ENCODE measurements at regions not wholly inside any gene's neighbourhood (a gene's known extent, or its start where the extent isn't known, plus 50 kb on each side); places are given as distances from the start of the nearest gene placed in this dataset.

DNA sequence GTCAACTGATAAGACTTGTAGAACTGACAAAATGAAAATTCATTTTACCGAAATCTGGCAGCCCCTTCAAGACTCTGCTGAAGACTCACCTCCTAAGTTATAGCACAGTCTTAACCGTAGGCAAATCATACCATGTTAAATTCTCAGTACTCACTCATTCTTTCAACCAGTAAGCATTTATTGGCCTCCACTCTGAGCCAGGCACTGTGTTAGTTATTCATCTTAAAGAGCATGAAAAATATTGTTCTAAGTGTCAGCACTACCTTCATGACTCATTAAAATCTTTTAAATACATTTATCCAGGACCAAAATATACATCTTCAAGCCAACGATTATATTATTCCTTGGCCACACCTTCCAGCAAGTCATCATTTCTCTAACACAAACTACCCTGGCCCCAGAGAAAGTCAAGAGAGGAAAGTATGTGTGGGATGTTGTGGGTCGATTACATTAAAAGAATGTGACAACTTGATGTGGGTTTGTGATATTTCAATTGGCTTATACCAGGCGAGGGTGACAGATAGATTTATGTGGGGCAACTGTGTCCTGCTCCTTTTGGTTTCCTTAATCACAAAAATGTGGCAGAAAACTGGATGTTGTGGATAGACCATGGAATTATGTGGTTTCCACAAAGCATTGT, 55.0 kb downstream of the TMEM30B start:
- peaks cover 8% of the 10 kb centered on the region; the same call in 1 of the 2 replicates for H3K4me1 ChIP-seq (ENCODE audit: insufficient read depth, low read length)

DNA sequence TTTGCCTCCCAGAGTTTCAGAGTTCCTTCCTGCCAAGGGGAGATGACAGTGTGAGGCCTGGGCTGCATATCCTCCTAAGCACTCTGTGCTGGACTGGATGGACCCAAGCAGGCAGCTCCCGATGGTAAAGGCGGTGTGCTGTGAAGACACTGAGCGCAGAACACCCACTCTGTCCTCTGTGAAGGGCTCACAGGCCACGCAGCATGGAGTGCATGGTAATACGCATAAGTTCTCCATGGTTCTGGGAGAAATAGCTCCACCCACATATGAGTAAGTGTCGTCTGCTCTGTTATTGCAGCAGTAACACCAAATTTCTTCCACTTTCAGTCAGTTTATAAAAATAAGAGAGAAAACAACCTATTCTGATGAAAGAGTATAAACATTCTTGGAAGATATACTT, 55.8 kb downstream of the TMEM30B start:
- Histone ChIP-seq H3K9ac (ENCODE audit: low read depth, low read length) (no peak overlapping the region), H3K4me1 (ENCODE audit: insufficient read depth, low read length) (peaks cover 8% of the 10 kb centered on the region; the same call in 1 of the 2 replicates), H3K9me3 (ENCODE audit: control insufficient read depth, insufficient read depth, low read length) (no peaks in the 10 kb centered on the region), H3K36me3 (ENCODE audit: insufficient read depth, low read length) (no peaks in the 10 kb centered on the region)

More for the DNA sequence above, 55.0 kb downstream of the TMEM30B start:
- H3K9me3 ChIP-seq (ENCODE audit: control insufficient read depth, insufficient read depth, low read length) = no peaks in the 10 kb centered on the region
- no peak overlapping the region for H3K9ac ChIP-seq (ENCODE audit: low read depth, low read length)
- H3K36me3 ChIP-seq (ENCODE audit: insufficient read depth, low read length) = no peaks in the 10 kb centered on the region

DNA sequence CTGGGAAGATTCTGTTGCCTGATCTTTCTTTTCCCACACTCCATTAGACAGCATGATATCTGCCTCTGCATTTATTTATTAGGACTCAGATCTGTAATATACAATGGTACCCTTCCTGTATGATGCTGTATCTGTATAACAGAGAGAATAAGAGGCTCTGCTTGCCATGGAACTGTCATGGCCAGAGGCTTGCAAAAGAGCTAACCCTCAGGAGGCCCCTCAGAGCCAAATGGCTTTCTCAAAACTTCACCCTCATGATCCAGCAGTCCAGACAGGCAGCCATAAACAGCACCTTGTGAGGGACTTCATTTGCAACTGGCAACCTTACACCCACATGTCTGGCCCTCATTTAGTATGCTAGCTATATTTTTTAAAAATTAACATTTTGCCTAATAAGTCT, 57.6 kb downstream of the TMEM30B start:
- Histone ChIP-seq H3K9ac (ENCODE audit: low read depth, low read length) (no peak overlapping the region), H3K36me3 (ENCODE audit: insufficient read depth, low read length) (no peaks in the 10 kb centered on the region), H3K9me3 (ENCODE audit: control insufficient read depth, insufficient read depth, low read length) (no peaks in the 10 kb centered on the region), H3K4me1 (ENCODE audit: insufficient read depth, low read length) (0 out of 2 replicates have a peak, but pooled peaks cover 4% of the 10 kb centered on the region)

DNA sequence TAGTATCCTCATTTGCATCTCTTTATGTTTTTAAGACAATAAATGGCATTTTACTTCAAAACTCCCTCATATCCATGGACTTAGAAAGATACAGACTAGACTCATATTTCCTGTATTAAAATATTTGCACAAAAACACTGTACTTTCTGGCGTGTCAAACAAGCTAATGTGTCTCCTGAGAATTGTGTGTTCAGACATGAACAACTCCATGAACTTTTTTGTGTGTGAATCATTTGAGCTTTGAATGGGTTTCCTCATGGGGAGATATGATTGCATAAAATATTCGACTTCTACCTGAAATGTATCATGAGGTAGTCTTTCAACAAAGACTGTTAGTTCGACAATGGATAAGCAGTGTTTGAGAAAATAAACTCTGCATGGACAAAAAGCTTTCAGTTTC, 58.8 kb downstream of the TMEM30B start:
- no peak overlapping the region for H3K9ac ChIP-seq (ENCODE audit: low read depth, low read length)
- 0 out of 2 replicates have a peak, but pooled peaks cover 4% of the 10 kb centered on the region for H3K4me1 ChIP-seq (ENCODE audit: insufficient read depth, low read length)
- H3K9me3 ChIP-seq (ENCODE audit: control insufficient read depth, insufficient read depth, low read length) = no peaks in the 10 kb centered on the region
- H3K36me3 ChIP-seq (ENCODE audit: insufficient read depth, low read length) = no peaks in the 10 kb centered on the region

DNA sequence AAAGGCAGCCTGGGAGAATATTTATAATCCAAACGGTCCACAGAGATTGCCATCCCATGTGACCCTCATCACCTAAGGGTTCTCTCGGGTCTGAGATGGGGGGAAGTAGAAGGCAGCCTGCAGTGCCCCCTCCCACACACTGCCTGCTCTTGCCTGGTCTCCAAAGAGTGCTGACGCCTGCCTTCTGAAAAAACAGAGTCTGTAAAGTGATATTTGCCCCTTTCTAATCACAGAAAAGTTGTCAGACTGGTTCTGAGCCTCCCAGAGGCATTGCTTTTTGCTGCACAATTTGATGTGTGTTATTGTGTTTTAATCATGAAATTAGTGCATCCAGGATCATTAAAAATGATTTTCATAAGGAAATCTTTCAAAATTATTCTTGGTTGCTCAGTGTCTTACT, 59.2 kb downstream of the TMEM30B start:
- Histone ChIP-seq H3K9ac (ENCODE audit: low read depth, low read length) (no peak overlapping the region), H3K9me3 (ENCODE audit: control insufficient read depth, insufficient read depth, low read length) (no peaks in the 10 kb centered on the region), H3K4me1 (ENCODE audit: insufficient read depth, low read length) (0 out of 2 replicates have a peak, but pooled peaks cover 4% of the 10 kb centered on the region), H3K36me3 (ENCODE audit: insufficient read depth, low read length) (no peaks in the 10 kb centered on the region)

DNA sequence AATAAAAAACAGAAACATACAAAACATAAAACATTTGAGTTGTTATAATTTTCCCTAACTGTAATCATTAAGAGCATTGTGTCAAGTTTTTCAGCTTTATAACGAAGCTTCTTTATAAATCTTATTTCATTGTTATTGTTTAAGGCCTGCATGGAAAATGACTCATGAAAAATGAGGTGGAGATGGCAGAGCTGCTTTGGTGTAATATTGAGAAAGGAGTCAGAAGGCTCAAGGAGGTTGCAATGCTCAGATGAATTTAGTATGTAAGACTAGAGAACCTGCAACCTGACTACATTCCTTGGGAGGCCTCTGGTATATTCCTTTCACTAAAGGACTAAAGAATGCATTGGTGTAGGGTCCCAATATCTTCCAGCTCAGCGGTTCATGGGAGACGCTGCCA, 61.5 kb downstream of the TMEM30B start:
- H3K4me1 ChIP-seq (ENCODE audit: insufficient read depth, low read length) = 0 out of 2 replicates have a peak, but pooled peaks cover 4% of the 10 kb centered on the region
- no peak overlapping the region for H3K9ac ChIP-seq (ENCODE audit: low read depth, low read length)
- no peaks in the 10 kb centered on the region for H3K36me3 ChIP-seq (ENCODE audit: insufficient read depth, low read length)
- no peaks in the 10 kb centered on the region for H3K9me3 ChIP-seq (ENCODE audit: control insufficient read depth, insufficient read depth, low read length)

DNA sequence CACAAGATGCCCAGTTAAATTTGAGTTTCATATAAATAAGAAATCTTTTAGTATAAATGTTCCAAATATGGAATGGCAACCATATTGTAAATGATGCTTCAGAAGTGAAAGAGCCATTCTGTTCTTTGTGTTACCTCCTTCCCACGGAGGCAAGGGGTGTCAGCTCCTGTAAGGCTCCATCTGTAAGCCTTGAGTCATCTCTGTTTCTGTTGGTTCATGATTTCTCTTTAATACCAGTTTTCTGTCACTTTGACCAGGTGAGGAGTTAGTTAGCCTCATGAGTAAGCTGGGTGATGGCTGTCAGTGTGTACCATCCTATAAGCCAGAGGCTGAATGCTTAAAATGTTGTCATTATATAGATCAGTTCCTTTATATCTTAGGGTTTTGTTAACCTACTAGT, 61.9 kb downstream of the TMEM30B start:
- H3K9me3 ChIP-seq (ENCODE audit: control insufficient read depth, insufficient read depth, low read length) = no peaks in the 10 kb centered on the region
- H3K36me3 ChIP-seq (ENCODE audit: insufficient read depth, low read length) = no peaks in the 10 kb centered on the region
- H3K9ac ChIP-seq (ENCODE audit: low read depth, low read length) = no peak overlapping the region
- 0 out of 2 replicates have a peak, but pooled peaks cover 4% of the 10 kb centered on the region for H3K4me1 ChIP-seq (ENCODE audit: insufficient read depth, low read length)

DNA sequence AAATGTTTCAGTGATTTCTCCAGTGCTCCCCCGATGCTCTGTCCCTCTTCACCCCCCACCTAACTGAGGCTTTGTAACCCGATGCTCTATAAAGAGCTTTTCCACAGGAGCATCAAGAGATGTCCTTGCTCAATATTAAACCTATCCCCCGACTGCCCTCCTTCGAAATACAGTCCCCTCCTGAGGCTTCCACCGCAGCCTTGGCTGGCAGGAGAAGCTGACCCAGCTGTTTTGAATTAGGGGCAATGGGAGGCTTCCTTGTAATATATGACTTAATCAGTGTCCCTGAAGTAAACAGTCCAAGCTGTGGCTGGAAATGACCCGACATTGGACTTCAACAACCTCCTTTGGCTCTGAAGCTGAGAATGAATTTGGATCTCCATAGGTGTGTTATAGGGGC, 62.4 kb downstream of the TMEM30B start:
- H3K9ac ChIP-seq (ENCODE audit: low read depth, low read length) = no peak overlapping the region
- no peaks in the 10 kb centered on the region for H3K36me3 ChIP-seq (ENCODE audit: insufficient read depth, low read length)
- no peaks in the 10 kb centered on the region for H3K9me3 ChIP-seq (ENCODE audit: control insufficient read depth, insufficient read depth, low read length)
- H3K4me1 ChIP-seq (ENCODE audit: insufficient read depth, low read length) = 0 out of 2 replicates have a peak, but pooled peaks cover 4% of the 10 kb centered on the region

DNA sequence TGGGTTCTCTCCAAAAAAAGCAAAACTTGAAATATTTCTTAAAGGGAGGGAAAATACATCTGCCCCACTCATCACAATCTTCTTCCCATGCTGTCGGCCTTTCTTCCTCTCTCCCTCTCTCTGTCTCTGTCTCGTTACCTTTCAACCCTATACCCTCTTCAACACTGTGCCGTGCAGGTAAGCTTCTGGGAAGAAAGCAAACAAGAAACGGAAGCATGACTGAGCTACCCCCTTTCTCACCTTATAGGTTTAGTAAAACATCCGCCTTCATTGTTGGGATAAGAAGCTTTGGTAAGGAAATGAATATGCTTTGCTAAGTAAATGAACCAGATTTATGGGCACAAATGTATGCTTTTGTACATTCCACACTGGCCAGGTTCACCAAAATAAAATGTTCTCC, 63.0 kb downstream of the TMEM30B start:
- H3K36me3 ChIP-seq (ENCODE audit: insufficient read depth, low read length) = no peaks in the 10 kb centered on the region
- no peaks in the 10 kb centered on the region for H3K9me3 ChIP-seq (ENCODE audit: control insufficient read depth, insufficient read depth, low read length)
- H3K9ac ChIP-seq (ENCODE audit: low read depth, low read length) = no peak overlapping the region
- H3K4me1 ChIP-seq (ENCODE audit: insufficient read depth, low read length) = peaks cover 4% of the 10 kb centered on the region; the same call in 1 of the 2 replicates

DNA sequence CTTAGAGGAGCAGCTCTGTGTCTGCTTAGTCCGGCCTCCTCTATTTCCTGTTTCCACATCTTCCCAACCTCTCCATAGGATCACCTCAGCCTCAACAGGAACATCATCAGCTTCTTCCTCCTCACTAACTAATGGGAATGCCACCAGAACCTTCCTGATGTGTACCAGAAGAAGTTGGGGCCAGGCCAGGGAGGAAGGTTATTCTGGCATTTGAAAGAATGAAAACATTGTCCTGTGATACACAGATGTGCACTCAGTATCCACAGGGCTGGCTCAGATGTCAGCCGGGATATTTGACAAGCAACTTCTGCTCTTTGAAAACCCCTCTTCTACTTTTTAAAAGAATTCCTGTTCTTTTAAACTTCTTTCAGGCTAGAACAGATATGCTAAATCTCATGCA, 63.6 kb downstream of the TMEM30B start:
- Histone ChIP-seq H3K9me3 (ENCODE audit: control insufficient read depth, insufficient read depth, low read length) (no peaks in the 10 kb centered on the region), H3K9ac (ENCODE audit: low read depth, low read length) (no peak overlapping the region), H3K4me1 (ENCODE audit: insufficient read depth, low read length) (peaks cover 4% of the 10 kb centered on the region; the same call in 1 of the 2 replicates), H3K36me3 (ENCODE audit: insufficient read depth, low read length) (no peaks in the 10 kb centered on the region)

DNA sequence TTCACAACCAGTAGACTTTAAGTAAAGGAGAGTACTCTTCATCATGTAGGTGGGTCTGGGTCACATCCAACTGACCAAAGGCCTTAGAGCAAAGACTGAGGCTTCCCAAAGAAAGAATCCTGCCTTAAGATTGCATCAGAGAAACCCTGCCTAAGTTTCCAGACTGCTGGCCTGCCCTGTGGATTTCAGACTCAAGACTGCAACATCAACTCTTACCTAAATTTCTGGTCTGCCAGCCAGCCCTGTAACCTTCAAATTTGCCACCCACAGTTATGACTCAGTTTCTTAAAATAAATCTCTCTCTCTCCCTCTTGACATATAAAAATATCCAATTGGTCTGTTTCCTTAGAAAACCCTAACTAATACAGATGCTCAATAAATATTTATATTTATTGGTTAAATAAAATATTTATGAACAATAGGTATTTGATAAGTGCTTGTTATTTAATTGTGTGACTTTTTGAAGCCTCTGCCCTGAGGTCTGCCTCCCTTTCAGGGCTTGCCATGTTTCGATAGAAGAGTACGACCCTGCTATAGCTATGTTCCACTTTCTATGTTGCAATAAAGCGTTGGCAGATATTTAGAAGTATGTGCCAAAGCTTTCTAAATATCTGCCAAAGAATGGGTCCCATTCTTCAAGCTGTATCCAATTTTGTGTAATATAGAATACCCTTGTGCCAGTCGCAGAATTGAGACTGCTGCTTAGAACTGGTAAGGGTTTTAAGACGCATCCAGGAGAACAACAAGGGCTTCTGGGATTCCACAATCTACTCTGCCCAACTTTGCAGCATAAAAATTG, 65.7 kb downstream of the TMEM30B start:
- Histone ChIP-seq H3K9me3 (ENCODE audit: control insufficient read depth, insufficient read depth, low read length) (no peaks in the 10 kb centered on the region), H3K36me3 (ENCODE audit: insufficient read depth, low read length) (no peaks in the 10 kb centered on the region), H3K4me1 (ENCODE audit: insufficient read depth, low read length) (peaks cover 4% of the 10 kb centered on the region; the same call in 1 of the 2 replicates), H3K9ac (ENCODE audit: low read depth, low read length) (no peak overlapping the region)

DNA sequence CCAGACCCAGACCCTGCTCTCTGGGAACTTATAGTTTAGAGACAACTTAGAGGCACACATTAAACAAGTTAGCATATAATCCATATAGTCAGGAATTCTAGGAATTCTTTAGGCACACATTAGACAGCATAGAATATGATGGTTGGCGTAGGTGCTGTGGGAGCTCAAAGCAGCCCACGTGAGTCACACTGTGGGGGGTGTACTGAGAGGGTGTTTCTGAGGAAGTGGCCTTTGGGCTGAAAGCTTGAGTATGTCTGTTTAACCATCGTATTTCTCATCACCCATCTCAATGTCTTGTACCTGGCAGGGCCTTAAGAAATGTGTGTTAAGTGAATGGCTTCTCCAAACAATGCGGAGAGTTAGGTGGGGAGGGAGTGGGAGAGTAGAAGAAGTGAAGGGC, 67.2 kb downstream of the TMEM30B start:
- Histone ChIP-seq H3K36me3 (ENCODE audit: insufficient read depth, low read length) (no peaks in the 10 kb centered on the region), H3K9ac (ENCODE audit: low read depth, low read length) (no peak overlapping the region), H3K4me1 (ENCODE audit: insufficient read depth, low read length) (peaks cover 3% of the 10 kb centered on the region; the same call in 1 of the 2 replicates), H3K9me3 (ENCODE audit: control insufficient read depth, insufficient read depth, low read length) (no peaks in the 10 kb centered on the region)

DNA sequence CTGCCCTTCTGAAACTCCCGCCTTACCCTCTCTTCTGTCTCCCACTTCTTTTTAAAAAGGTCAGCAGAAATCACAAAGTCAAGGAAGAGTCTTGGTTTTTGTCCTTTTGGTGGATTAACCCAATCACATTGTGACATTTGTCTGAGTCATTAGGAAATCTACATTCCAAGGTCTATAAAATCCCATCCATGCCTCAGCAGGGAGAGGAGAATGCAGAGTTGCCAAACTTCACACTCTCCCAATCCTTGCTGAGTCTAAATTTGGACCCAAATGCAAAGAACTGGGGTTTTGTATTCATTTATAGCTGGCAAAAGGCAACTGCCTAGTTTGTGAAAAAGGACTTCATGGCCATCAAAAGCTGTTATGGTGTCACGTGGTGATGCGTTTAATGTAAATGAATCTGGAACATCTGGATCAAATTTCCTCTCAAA, 67.9 kb downstream of the TMEM30B start:
- Histone ChIP-seq H3K9ac (ENCODE audit: low read depth, low read length) (no peak overlapping the region), H3K4me1 (ENCODE audit: insufficient read depth, low read length) (no peaks in the 10 kb centered on the region; the same call in 1 of the 2 replicates), H3K36me3 (ENCODE audit: insufficient read depth, low read length) (no peaks in the 10 kb centered on the region), H3K9me3 (ENCODE audit: control insufficient read depth, insufficient read depth, low read length) (no peaks in the 10 kb centered on the region)

DNA sequence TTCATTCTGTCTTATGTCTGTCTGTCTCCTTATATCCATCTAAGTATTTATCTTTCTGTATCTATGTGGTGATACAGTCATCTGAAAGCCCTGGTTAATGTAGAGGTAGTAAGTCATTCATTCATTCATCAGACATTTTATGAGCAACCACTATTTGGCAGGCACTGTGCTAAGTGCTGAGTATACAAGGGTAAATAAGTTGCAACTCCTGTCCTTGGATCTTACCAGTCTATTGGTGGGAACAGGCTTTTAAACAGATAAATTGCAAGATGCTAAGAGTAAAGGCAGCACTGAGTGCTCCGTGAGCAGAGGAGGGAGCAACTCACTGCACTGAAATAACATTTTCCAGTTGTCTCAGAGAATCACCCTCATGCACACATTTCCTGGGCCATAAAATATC, 68.6 kb downstream of the TMEM30B start:
- H3K4me1 ChIP-seq (ENCODE audit: insufficient read depth, low read length) = no peaks in the 10 kb centered on the region; the same call in 1 of the 2 replicates
- H3K9ac ChIP-seq (ENCODE audit: low read depth, low read length) = no peak overlapping the region
- no peaks in the 10 kb centered on the region for H3K36me3 ChIP-seq (ENCODE audit: insufficient read depth, low read length)
- no peaks in the 10 kb centered on the region for H3K9me3 ChIP-seq (ENCODE audit: control insufficient read depth, insufficient read depth, low read length)

Measured in ES-I3 (cell line).